SIG-M5 treated with dmso at 0.1 percent for 504 hours (cell line): ENCODE measurements at regions not wholly inside any gene's neighbourhood (a gene's known extent, or its start where the extent isn't known, plus 50 kb on each side); places are given as distances from the start of the nearest gene placed in this dataset.
A peak's percentile ranks its signal among the peaks of the same experiment; 100 is the strongest.
"Not testable (repeated sequence)": the region's sequence is repeated elsewhere in the genome, so short reads cannot be mapped to it uniquely, and the experiment has no call there.

Experiments
- DNase-seq: peaks from one replicate; lab custom pipeline; 2025; ENCODE audit not compliant: unreplicated experiment; lab: John Stamatoyannopoulos, UW

GRCh38 chr21:14757533-14758327 lies 211.6 kb upstream of the SAMSN1 start:
- DNase-seq: no peak

DNA sequence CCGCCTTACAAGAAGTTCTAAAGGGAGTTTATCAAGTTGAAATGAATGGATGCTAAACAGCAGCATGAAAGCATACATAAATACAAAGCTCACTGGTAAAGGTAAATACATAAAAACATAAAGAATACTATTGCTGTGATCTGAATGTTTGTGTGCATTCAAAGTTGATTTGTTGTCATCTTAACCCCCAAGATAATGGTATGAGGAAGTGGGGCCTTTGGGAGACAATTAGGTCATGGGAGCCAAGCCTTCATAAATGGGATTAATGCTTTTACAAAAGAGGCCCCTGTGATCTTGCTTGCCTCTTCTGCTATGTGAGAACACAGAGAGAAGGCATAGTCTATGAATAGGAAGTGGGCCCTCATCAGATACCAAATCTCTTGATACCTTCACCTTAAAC lies 209.0 kb upstream of the SAMSN1 start:
- DNase-seq: no peak

DNA sequence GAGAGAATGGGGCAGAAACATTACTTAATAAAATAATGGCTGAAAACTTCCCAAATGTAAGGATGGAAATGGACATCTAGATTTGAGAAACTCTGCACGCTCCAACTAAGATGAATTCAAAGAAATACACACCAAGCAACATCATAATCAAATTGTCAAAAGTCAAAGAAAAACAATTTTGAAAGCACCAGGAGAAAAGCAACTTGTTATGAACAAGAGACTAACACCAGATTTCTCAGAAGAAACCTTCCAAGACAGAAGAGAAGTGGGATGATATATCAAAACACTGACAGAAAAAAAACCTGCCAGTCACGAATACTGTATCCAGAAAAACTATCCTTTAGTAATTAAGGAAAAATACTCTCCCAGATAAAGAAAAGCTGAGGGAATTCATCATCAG lies 208.6 kb upstream of the SAMSN1 start:
- no peak for DNase-seq

GRCh38 chr21:14754259-14754604 lies 208.1 kb upstream of the SAMSN1 start:
- DNase-seq: no peak

GRCh38 chr21:14753466-14754258 lies 207.5 kb upstream of the SAMSN1 start:
- no peak for DNase-seq

GRCh38 chr21:14753069-14753465 lies 207.0 kb upstream of the SAMSN1 start:
- no peak for DNase-seq

- DNase-seq: no peak
Measured at GRCh38 chr21:14752345-14752909, 206.3 kb upstream of the SAMSN1 start.

GRCh38 chr21:14751602-14752344 lies 205.7 kb upstream of the SAMSN1 start:
- no peak for DNase-seq

DNA sequence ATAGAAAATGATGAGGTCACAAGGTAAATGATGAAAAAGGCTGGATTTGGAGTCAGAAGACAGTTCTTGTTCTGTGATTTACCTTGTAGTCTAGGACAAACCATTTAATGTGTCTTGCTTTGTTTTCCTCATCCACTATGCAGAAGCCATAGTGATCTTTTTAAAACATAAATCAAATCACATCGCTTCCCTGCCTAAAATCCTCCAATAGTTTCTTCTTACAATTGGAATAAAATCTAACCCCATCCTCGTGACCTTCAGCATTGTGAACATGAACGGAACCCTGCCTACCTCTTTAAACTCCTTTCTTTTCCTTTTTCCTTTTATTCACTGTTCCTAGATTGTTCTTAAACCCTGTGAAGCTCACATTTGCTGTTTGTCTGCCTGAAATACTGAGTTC lies 204.9 kb upstream of the SAMSN1 start:
- no peak for DNase-seq

DNA sequence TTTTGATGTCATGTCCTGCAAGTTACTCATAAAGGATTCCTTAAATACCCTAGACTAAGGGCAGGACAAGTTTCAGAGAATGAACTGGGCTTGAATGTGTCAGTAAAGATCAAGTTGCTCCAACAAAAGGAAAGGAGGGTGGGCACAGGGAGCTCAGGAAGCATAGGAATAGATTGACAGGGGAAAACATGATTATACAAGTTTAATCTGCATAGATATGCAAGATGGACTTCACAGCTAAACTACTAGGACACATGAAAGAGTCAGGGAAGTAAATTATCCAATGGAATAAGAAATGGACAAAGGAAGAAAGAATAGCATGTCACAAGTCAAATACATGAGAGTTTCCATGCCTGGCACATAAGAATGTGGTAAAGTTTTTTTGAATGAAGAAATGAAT lies 203.9 kb upstream of the SAMSN1 start:
- no peak for DNase-seq

DNA sequence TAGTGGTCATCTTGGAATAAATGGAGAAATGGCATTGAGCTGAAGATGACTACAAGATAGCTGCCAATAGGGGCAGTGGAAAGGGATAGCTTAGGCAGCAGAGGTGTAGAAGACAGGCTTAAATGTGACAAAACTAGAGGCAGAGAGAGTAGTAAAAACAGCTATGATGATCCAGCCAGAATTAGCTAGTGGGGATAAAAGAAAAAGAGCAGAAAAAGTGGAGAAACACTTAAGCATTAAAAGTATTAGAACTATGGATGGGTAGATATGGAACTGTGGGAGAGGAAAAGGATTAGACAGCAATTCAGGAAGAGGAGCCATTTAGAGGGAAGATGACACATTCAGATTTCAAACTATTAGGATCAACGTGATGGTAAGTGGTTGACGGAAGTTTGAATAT lies 202.5 kb upstream of the SAMSN1 start:
- no peak for DNase-seq

DNA sequence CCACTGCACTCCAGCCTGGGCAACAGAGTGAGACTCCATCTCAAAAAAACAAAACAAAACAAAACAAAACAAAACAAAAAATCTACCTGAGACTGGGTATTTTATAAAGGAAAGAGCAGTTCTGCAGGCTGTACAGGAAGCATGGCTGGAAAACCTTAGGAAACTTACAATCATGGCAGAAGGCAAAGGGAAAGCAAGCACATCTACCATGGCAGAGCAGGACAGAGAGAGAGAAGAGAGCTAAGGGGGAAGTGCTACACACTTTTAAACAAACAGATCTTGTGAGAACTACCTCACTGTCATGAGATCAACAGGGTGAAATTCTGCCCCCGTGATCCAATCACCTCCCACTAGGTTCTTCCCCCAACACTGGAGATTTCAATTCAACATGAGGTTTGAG lies 198.3 kb upstream of the SAMSN1 start:
- no peak for DNase-seq

GRCh38 chr21:14742119-14742518 lies 196.0 kb upstream of the SAMSN1 start:
- DNase-seq: no peak

GRCh38 chr21:14741256-14741655 lies 195.1 kb upstream of the SAMSN1 start:
- no peak for DNase-seq

DNA sequence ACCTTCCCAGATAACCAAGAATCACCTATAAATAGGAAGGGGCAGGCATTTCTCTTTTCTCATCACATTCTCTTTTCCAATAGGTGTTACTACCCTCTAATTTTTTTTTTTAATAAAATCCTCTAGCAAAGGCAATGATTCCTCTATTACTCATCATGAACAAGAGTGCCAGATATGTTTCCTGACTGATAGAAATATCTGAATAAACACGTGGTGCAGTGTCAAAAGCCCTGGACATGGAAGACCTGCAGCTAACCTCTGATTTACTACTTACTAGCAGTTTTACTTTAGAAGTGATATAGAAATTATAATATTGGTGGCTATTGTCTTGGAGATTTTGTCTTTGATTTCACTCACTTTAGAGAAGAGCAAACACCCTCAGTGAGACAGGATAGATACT lies 194.6 kb upstream of the SAMSN1 start:
- DNase-seq: no peak

DNA sequence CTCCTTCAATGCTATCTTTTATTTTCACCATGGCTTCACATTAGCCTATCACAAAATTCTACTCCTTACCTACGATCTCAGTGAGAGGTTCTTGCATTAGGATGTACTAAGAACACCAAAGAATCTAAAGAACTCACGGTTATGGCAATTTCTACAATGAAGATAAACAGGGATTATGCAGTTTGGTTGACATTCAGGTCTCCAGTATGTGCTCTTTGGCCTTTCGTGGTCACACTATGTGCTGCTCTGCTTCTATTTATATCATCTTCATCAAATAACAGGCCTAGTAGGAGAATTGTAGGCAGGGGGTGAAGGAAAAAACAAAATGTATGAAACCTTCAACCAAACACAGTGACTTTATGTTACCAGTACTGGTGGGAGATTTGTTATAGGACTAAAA lies 194.0 kb upstream of the SAMSN1 start:
- no peak for DNase-seq

DNA sequence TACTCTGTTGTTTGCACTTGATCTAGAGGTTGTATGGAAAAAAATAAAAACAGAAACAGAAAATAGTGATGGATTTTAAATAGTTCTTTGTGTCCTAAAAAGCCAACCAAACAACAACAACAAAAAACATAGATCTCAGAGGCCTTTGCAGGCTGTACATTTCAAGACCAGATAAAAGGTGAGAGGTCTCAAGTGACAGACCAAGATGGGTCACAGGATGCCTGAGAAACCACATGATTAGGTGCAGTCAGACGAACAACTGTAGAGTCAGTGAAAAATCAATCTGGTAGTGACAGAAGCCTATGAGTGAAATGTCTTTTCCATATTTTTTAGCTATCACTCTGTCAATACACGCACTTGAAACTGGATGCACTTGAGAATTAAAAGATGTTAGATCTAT lies 193.5 kb upstream of the SAMSN1 start:
- no peak for DNase-seq

- DNase-seq: not testable (repeated sequence)
Measured at GRCh38 chr21:14738576-14738975, 192.5 kb upstream of the SAMSN1 start.

- peak; percentile 83 for DNase-seq
Measured at GRCh38 chr21:14737922-14738321, 191.8 kb upstream of the SAMSN1 start.

GRCh38 chr21:14737284-14737691 lies 191.2 kb upstream of the SAMSN1 start:
- DNase-seq: no peak

DNA sequence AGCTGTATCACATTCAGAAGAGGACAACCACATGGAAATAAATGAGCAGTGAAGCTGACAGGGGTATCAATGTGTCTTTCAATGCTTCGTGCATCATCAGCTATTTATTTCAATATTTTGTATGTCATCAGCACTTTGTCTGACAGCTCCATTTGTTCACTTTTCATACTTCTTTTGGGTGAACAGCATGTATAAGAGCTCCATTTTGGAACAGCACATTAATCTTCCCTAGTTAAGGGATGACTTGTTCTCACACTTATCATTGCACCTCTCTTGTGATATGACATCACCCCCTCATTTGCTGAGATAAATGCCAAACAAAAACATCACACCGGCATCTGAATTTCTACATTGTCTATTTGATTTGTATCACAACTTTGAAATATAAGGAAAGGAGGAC lies 190.6 kb upstream of the SAMSN1 start:
- no peak for DNase-seq

- no peak for DNase-seq
Measured at GRCh38 chr21:14736162-14736561, 190.0 kb upstream of the SAMSN1 start.
